PC-9 (cell line): ENCODE measurements at regions not wholly inside any gene's neighbourhood (a gene's known extent, or its start where the extent isn't known, plus 50 kb on each side); places are given as distances from the start of the nearest gene placed in this dataset.

Experiments used
- BruUV-seq: library from RNA; stranded (reverse); fragments of 400-500 nt; replicated peaks from 2 replicates; lab custom pipeline; 2021; lab: Mats Ljungman, UMichigan
- CTCF ChIA-PET: fragments of 300-600 bp; sonication (Branson Sonifier 250); formaldehyde crosslinking; loops from one replicate; lab custom pipeline; 2022; ENCODE audit warnings: antibody characterized with exemption; lab: Charles Lee
- POLR2A ChIA-PET: fragments of 300-600 bp; sonication (Branson Sonifier 250); formaldehyde crosslinking; loops from one replicate; lab custom pipeline; 2022; ENCODE audit warnings: antibody characterized with exemption; ENCODE audit not compliant: unreplicated experiment; lab: Charles Lee
- DNase-seq, 2 experiments: peaks; one replicate each; pipeline versions ENCODE4 v3.0.0 to v3.0.0-alpha.2; 2015 to 2022; ENCODE audit warnings: mixed read lengths in 1 of 2
- H2AFZ ChIP-seq: fragments of 200-600 bp; sonication (generic); 2 replicates; pipeline ENCODE4 v1.8.1; 2017; ENCODE audit warnings: antibody characterized with exemption
- H3F3A ChIP-seq: fragments of 200-600 bp; sonication (generic); 2 replicates; pipeline ENCODE4 v1.8.1; 2017; ENCODE audit warnings: antibody characterized with exemption, mild to moderate bottlenecking, low read depth; ENCODE audit not compliant: insufficient read depth
- H3K27ac ChIP-seq: fragments of 200-600 bp; sonication (generic); 2 replicates; pipeline ENCODE4 v1.6.1; 2016; ENCODE audit warnings: mixed run types
- H3K27me3 ChIP-seq: fragments of 200-600 bp; sonication (generic); 2 replicates; pipeline ENCODE4 v1.6.1; 2016; ENCODE audit warnings: low read depth, mixed run types; ENCODE audit not compliant: insufficient read depth
- H3K36me3 ChIP-seq: fragments of 200-600 bp; sonication (generic); 2 replicates; pipeline ENCODE4 v1.6.1; 2016; ENCODE audit warnings: low read depth, mixed run types
- H3K4me1 ChIP-seq: fragments of 200-600 bp; sonication (generic); replicated peaks from 2 replicates; pipeline ENCODE4 v1.6.1; 2016; ENCODE audit warnings: mixed run types; ENCODE audit not compliant: insufficient read depth
- H3K4me2 ChIP-seq: fragments of 200-600 bp; sonication (generic); 2 replicates; pipeline ENCODE4 v1.6.1; 2017; ENCODE audit warnings: mixed run types
- H3K4me3 ChIP-seq: fragments of 200-600 bp; sonication (generic); 2 replicates; pipeline ENCODE4 v1.6.1; 2016; ENCODE audit warnings: mixed run types
- H3K79me2 ChIP-seq: fragments of 200-600 bp; sonication (generic); 2 replicates; pipeline ENCODE4 v1.6.1; 2017; ENCODE audit warnings: low read depth, mixed run types
- H3K9me2 ChIP-seq: fragments of 200-600 bp; sonication (generic); 2 replicates; pipeline ENCODE4 v1.8.1; 2017; ENCODE audit warnings: mild to moderate bottlenecking; ENCODE audit not compliant: insufficient read depth
- H3K9me3 ChIP-seq: fragments of 200-600 bp; sonication (generic); 2 replicates; pipeline ENCODE4 v1.8.1; 2016; ENCODE audit warnings: low read depth; ENCODE audit not compliant: insufficient read depth
- H4K20me1 ChIP-seq: fragments of 200-600 bp; sonication (generic); 2 replicates; pipeline ENCODE4 v1.8.1; 2017; ENCODE audit not compliant: insufficient read depth
- CTCF ChIP-seq: fragments of 200-600 bp; sonication (generic); conservative IDR thresholded peaks from 2 replicates; pipeline ENCODE4 v1.6.1; 2017; ENCODE audit warnings: mixed run types, antibody characterized with exemption, mild to moderate bottlenecking, moderate library complexity
- EZH2 ChIP-seq: fragments of 200-600 bp; sonication (generic); IDR thresholded peaks from 2 replicates; pipeline ENCODE4 v1.8.0; 2017; ENCODE audit warnings: antibody characterized with exemption, low read depth
- intact Hi-C: fragments of 100-400 bp; cut with micrococcal nuclease; formaldehyde crosslinking; loops from one replicate; pipeline ENCODE4 v1.10.0; 2022; ENCODE audit not compliant: unreplicated experiment

DNA sequence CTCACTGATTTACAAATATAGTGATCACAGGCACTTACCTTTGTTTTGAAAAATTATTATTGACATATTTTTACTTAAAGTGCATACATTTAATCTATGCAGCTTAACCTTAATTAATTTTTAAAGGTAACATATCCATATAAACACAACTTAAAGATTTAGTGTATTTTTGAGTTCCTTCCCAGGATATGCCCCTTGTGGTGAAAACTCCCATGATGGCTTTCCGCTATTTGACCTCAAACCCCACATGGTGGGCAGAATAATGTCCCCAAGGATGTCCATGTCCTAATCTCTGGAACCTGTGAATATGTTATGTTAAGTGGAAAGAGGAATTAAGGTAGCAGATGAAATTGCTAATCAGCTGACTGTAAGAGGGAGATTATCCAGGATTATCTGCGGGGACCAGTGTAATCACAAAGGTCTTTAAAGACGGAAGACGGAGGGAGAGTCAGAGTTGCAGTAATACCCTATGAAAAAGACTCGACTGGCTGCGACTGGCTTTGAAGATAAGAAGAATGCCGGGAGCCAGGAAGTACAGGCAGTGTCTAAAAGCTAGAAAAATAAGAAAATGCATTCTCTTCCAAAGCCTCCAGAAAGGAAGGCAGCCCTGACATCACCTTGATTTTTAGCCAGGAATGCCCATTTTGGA is 193.9 kb downstream of the ICE1 start:
- DNase-seq, result no peak
- ChIA-PET CTCF (no interaction called here), POLR2A (no interaction called here)
- Histone ChIP-seq H3K79me2 (no peaks in the 10 kb centered on the region), H3K4me3 (no peak overlapping the region), H3K9me2 (no peaks in the 10 kb centered on the region), H3K4me1 (no peaks in the 10 kb centered on the region), H3K27me3 (peaks cover 36% of the 10 kb centered on the region), H3K36me3 (no peaks in the 10 kb centered on the region), H3K4me2 (no peak overlapping the region), H4K20me1 (no peaks in the 10 kb centered on the region), H3K27ac (no peak overlapping the region), H3K9me3 (no peaks in the 10 kb centered on the region; the same call in 1 of the 2 replicates), H2AFZ (no peak overlapping the region), H3F3A (no peaks in the 10 kb centered on the region)
- TF ChIP-seq CTCF (no peak), EZH2 (no peak)
- intact Hi-C loops, result no loop called here
- no TSS peak for BruUV-seq

GRCh38 chr5:5615569-5615968 is 193.1 kb downstream of the ICE1 start:
- Histone ChIP-seq H2AFZ (no peak overlapping the region), H3K27me3 (peaks cover 36% of the 10 kb centered on the region), H3K9me2 (no peaks in the 10 kb centered on the region), H3K9me3 (no peaks in the 10 kb centered on the region), H3K4me2 (no peak overlapping the region), H3K79me2 (no peaks in the 10 kb centered on the region), H3K36me3 (no peaks in the 10 kb centered on the region), H3K4me3 (no peak overlapping the region), H3F3A (no peaks in the 10 kb centered on the region), H3K27ac (no peak overlapping the region), H3K4me1 (no peaks in the 10 kb centered on the region), H4K20me1 (no peaks in the 10 kb centered on the region)
- BruUV-seq, result no TSS peak
- no peak for TF ChIP-seq CTCF
- no peak for TF ChIP-seq EZH2
- ChIA-PET CTCF (no interaction called here), POLR2A (no interaction called here)
- intact Hi-C loops, result no loop called here
- DNase-seq, result no peak

DNA sequence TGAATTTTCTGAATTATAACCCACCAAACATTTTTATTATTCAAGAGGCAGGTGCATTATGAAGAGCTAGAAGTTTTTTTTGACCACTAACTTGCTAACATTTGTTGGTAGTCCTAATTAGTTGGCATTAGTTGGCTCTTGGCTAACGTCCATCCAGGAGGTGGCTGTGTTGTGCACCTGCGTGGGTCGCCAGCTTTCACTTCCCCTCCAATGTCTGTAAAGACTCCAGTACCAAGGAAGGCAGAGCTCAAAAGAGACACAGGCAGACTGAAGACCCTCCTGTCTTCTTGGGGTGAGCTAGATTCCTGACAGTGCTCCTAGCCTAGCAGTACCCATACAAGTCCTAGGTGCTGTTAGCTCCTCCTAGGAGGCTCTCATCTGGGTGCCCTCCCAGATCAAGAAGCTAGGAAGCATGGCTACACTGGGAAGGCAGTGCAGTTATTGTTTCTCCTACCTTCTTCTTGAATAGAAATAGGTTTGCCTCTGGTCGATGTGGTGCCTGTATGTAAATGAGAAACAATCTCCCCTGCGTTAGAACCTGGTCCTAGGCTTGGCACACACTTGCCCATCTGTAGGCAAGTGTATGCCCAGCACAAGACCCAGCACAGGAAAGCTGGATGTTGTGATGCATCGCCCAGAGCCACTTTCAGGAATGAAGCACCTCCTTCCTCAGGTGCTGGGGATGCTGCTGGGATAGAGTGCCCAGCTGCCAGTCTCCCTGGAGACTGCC is 190.9 kb downstream of the ICE1 start:
- Histone ChIP-seq H3K9me3 (no peaks in the 10 kb centered on the region), H3K9me2 (no peaks in the 10 kb centered on the region), H4K20me1 (no peaks in the 10 kb centered on the region), H3K36me3 (no peaks in the 10 kb centered on the region), H3K4me1 (no peaks in the 10 kb centered on the region), H3K4me2 (no peak overlapping the region), H2AFZ (no peak overlapping the region), H3F3A (no peaks in the 10 kb centered on the region), H3K4me3 (no peak overlapping the region), H3K27me3 (peaks cover 48% of the 10 kb centered on the region), H3K79me2 (no peaks in the 10 kb centered on the region), H3K27ac (no peak overlapping the region)
- BruUV-seq, result no TSS peak
- intact Hi-C loops, result no loop called here
- ChIA-PET POLR2A (no interaction called here), CTCF (no interaction called here)
- TF ChIP-seq EZH2, result no peak
- TF ChIP-seq CTCF, result no peak
- no peak for DNase-seq
